Activated B cell treated with CpG ODN at 0.5 μM for 24 hours (primary cell): ENCODE measurements at regions not wholly inside any gene's neighbourhood (a gene's known extent, or its start where the extent isn't known, plus 50 kb on each side); places are given as distances from the start of the nearest gene placed in this dataset.

Source experiments
- ATAC-seq: fragments of 200-7000 bp; cut with Tn5 transposase; one replicate; pipeline ENCODE4 v1.10.0; 2021; ENCODE audit warnings: low read depth, mild to moderate bottlenecking, moderate library complexity
- CTCF ChIA-PET: fragments of 350-600 bp; sonication (Branson Sonifier 250); formaldehyde crosslinking; loops from one replicate; lab custom pipeline; 2021; ENCODE audit warnings: antibody characterized with exemption; lab: Charles Lee
- POLR2A ChIA-PET: fragments of 350-600 bp; sonication (Branson Sonifier 250); formaldehyde crosslinking; loops from one replicate; lab custom pipeline; 2021; ENCODE audit warnings: antibody characterized with exemption; lab: Charles Lee
- DNase-seq: peaks from one replicate; pipeline ENCODE4 v3.0.0; 2022
- H3K27ac Mint-ChIP-seq: one replicate; pipeline ENCODE4 v1.8.0; 2020; ENCODE audit warnings: mixed read lengths
- H3K27me3 Mint-ChIP-seq: one replicate; pipeline ENCODE4 v1.8.0; 2021; ENCODE audit warnings: mixed read lengths
- H3K36me3 Mint-ChIP-seq: one replicate; pipeline ENCODE4 v1.8.0; 2021; ENCODE audit warnings: low read depth, mixed read lengths
- H3K4me1 Mint-ChIP-seq: one replicate; pipeline ENCODE4 v1.8.0; 2021; ENCODE audit warnings: mixed read lengths
- H3K4me3 Mint-ChIP-seq: one replicate; pipeline ENCODE4 v1.8.0; 2020; ENCODE audit warnings: mild to moderate bottlenecking, mixed read lengths
- H3K9me3 Mint-ChIP-seq: one replicate; pipeline ENCODE4 v1.8.0; 2020; ENCODE audit warnings: mixed read lengths
- intact Hi-C: fragments of 100-400 bp; cut with micrococcal nuclease; formaldehyde crosslinking; loops from one replicate; pipeline ENCODE4 v1.15.1; 2024
- TF ChIP-seq, protein P1 (sequence below): fragments of 200-600 bp; IDR thresholded peaks from one replicate; pipeline ENCODE4 v1.8.0; 2022; ENCODE audit warnings: antibody characterized with exemption, mild to moderate bottlenecking

- H3K9me3 Mint-ChIP-seq = no peaks in the 10 kb centered on the region
- DNase-seq = no peak
- intact Hi-C loops = no loop called here
- H3K27me3 Mint-ChIP-seq = no peaks in the 10 kb centered on the region
- CTCF ChIA-PET = no interaction called here
- TF ChIP-seq, protein P1, sequence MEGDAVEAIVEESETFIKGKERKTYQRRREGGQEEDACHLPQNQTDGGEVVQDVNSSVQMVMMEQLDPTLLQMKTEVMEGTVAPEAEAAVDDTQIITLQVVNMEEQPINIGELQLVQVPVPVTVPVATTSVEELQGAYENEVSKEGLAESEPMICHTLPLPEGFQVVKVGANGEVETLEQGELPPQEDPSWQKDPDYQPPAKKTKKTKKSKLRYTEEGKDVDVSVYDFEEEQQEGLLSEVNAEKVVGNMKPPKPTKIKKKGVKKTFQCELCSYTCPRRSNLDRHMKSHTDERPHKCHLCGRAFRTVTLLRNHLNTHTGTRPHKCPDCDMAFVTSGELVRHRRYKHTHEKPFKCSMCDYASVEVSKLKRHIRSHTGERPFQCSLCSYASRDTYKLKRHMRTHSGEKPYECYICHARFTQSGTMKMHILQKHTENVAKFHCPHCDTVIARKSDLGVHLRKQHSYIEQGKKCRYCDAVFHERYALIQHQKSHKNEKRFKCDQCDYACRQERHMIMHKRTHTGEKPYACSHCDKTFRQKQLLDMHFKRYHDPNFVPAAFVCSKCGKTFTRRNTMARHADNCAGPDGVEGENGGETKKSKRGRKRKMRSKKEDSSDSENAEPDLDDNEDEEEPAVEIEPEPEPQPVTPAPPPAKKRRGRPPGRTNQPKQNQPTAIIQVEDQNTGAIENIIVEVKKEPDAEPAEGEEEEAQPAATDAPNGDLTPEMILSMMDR = no peak
- POLR2A ChIA-PET = no interaction called here
- H3K36me3 Mint-ChIP-seq = no peaks in the 10 kb centered on the region
- ATAC-seq = no peak
- H3K4me3 Mint-ChIP-seq = no peak overlapping the region
- no peaks in the 10 kb centered on the region for H3K4me1 Mint-ChIP-seq
- no peak overlapping the region for H3K27ac Mint-ChIP-seq
These were observed 125.3 kb upstream of the IRX4 start for GRCh38 chr5:2007878-2008501.

DNA sequence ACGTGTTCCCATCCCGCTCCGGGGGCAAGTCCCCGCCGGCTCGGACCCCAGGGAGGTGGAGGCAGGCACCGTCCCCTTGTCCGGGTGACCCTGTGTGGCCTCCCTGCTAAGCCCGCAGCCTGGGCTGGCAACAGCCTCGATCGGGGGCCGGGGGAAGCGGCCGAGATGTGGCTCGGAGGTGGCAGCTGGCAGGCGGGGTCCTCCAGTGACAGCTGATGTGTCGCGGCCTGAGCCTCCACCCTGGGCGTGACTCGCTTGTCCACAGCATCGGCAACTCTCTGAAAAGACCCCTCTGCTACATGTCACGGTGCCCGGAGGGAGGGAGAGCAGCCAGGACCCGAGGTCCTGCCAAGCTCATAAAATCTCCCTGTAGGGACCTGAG lies 124.8 kb upstream of the IRX4 start:
- DNase-seq = no peak
- Mint-ChIP-seq H3K36me3 (no peaks in the 10 kb centered on the region), H3K9me3 (no peaks in the 10 kb centered on the region), H3K4me1 (no peaks in the 10 kb centered on the region), H3K27ac (no peak overlapping the region), H3K27me3 (no peaks in the 10 kb centered on the region), H3K4me3 (no peak overlapping the region)
- TF ChIP-seq, protein P1 = no peak
- intact Hi-C loops = no loop called here
- CTCF ChIA-PET = no interaction called here
- POLR2A ChIA-PET = no interaction called here
- ATAC-seq = no peak

GRCh38 chr5:2006971-2007291 lies 124.2 kb upstream of the IRX4 start:
- CTCF ChIA-PET = no interaction called here
- DNase-seq (no peak), ATAC-seq (no peak)
- Mint-ChIP-seq H3K9me3 (no peaks in the 10 kb centered on the region), H3K36me3 (no peaks in the 10 kb centered on the region), H3K27me3 (no peaks in the 10 kb centered on the region), H3K4me1 (no peaks in the 10 kb centered on the region), H3K4me3 (no peak overlapping the region), H3K27ac (no peak overlapping the region)
- POLR2A ChIA-PET = no interaction called here
- intact Hi-C loops = no loop called here
- TF ChIP-seq, protein P1 = no peak

- TF ChIP-seq, protein P1 = no peak
- Mint-ChIP-seq H3K36me3 (no peaks in the 10 kb centered on the region), H3K9me3 (no peaks in the 10 kb centered on the region), H3K27me3 (no peaks in the 10 kb centered on the region), H3K27ac (no peak overlapping the region), H3K4me1 (no peaks in the 10 kb centered on the region), H3K4me3 (no peak overlapping the region)
- intact Hi-C loops = no loop called here
- DNase-seq (no peak), ATAC-seq (no peak)
- POLR2A ChIA-PET = no interaction called here
- CTCF ChIA-PET = no interaction called here
These were observed 123.7 kb upstream of the IRX4 start for GRCh38 chr5:2006193-2006970.

DNA sequence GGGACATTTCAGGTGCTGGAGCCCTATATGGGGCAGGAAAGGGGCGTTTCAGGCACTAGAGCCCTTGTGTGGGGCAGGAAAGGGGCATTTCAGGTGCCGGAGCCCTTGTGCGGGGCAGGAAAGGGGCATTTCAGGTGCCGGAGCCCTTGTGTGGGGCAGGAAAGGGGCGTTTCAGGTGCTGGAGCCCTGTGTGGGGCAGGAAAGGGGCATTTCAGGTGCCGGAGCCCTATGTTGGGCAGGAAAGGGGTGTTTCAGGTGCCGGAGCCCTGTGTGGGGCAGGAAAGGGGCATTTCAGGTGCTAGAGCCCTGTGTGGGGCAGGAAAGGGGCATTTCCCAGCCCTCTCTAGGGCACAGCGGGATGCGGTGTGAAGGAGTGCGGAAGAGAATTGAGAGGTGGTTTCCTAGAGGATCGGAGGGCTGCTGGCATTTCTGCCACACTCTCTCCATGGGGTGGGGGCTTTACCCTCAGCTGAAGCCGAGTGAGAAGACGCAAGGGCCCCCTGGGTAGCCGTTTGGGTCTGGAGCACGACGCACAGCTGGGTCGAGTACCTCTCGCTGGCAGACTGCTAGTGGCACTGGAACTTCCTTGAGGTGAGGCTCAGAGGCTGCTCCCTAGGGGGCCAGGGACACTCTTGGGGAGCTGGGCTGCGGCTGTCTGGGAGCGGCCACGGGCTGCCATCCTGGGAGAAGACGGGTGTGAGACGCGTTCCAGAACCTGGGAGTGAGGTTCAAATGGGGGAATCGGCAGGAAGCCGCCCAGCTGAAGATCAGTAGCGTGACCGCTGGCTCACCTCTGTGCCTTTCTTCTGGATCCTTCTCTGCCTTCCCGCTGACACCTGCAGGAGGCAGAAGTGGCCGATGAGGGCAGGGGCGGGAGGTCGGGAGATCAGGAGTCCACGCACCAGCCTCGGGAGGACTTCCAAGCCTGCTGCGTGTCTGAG lies 122.6 kb upstream of the IRX4 start:
- intact Hi-C loops = no loop called here
- CTCF ChIA-PET = no interaction called here
- no peak for ATAC-seq
- TF ChIP-seq, protein P1 = no peak
- POLR2A ChIA-PET = no interaction called here
- Mint-ChIP-seq H3K4me1 (no peaks in the 10 kb centered on the region), H3K27me3 (no peaks in the 10 kb centered on the region), H3K27ac (no peak overlapping the region), H3K36me3 (no peaks in the 10 kb centered on the region), H3K9me3 (no peaks in the 10 kb centered on the region), H3K4me3 (no peak overlapping the region)
- no peak for DNase-seq
